Thoracic aorta (tissue), 2 donors: ENCODE measurements at regions not wholly inside any gene's neighbourhood (a gene's known extent, or its start where the extent isn't known, plus 50 kb on each side); places are given as distances from the start of the nearest gene placed in this dataset.
"Not testable (repeated sequence)": the region's sequence is repeated elsewhere in the genome, so short reads cannot be mapped to it uniquely, and the experiment has no call there.

Source experiments
- ATAC-seq: fragments of 150-250 bp; one replicate; pipeline ENCODE4 v1.8.0; 2017; ENCODE audit warnings: low read depth; ENCODE audit not compliant: insufficient number of reproducible peaks, low FRiP score
- DNase-seq: peaks from one replicate; pipeline ENCODE4 v3.0.0-alpha.2; 2020; ENCODE audit warnings: low spot score
- H3K27ac ChIP-seq, 2 donors: fragments of 200-600 bp; sonication (generic); 1 replicate in 1 of 2; 2 replicates in 1 of 2; pipeline ENCODE4 v1.5.1; 2016; ENCODE audit warnings: mild to moderate bottlenecking in 2 of 2, moderate library complexity in 2 of 2
- H3K27me3 ChIP-seq: fragments of 200-600 bp; sonication (generic); replicated peaks from 2 replicates; pipeline ENCODE4 v1.6.0; 2016; ENCODE audit warnings: mild to moderate bottlenecking; ENCODE audit not compliant: insufficient read depth
- H3K36me3 ChIP-seq: fragments of 200-600 bp; sonication (generic); one replicate; pipeline ENCODE4 v1.5.1; 2016
- H3K4me1 ChIP-seq, 2 donors: fragments of 200-600 bp; sonication (generic); 1 replicate in 1 of 2; 2 replicates in 1 of 2; pipeline versions ENCODE4 v1.5.1 to v1.6.0; 2016; ENCODE audit warnings: low read depth in 2 of 2, mild to moderate bottlenecking in 1 of 2; ENCODE audit not compliant: control insufficient read depth in 1 of 2
- H3K4me3 ChIP-seq: fragments of 200-600 bp; sonication (generic); 2 replicates; pipeline ENCODE4 v1.5.1; 2016; ENCODE audit warnings: mild to moderate bottlenecking
- H3K9me3 ChIP-seq: fragments of 200-600 bp; sonication (generic); 2 replicates; pipeline ENCODE4 v1.5.1; 2016
- CTCF ChIP-seq: fragments of 200-600 bp; sonication (generic); IDR thresholded peaks from one replicate; pipeline ENCODE4 v1.5.1; 2019; ENCODE audit warnings: antibody characterized with exemption

- H3K4me3 ChIP-seq: no peak overlapping the region
- no peaks in the 10 kb centered on the region for H3K9me3 ChIP-seq
- DNase-seq: no peak
- TF ChIP-seq CTCF: no peak
- no peak overlapping the region for H3K27ac ChIP-seq
- ATAC-seq: no peak
- no peaks in the 10 kb centered on the region for H3K36me3 ChIP-seq
- no peaks in the 10 kb centered on the region for H3K27me3 ChIP-seq
- H3K4me1 ChIP-seq: no peaks in the 10 kb centered on the region
These were observed 180.4 kb upstream of the B3GAT1 start for GRCh38 chr11:134592391-134592990.

- ATAC-seq (no peak), DNase-seq (no peak)
- H3K36me3 ChIP-seq: no peaks in the 10 kb centered on the region
- H3K27ac ChIP-seq: no peak overlapping the region
- TF ChIP-seq CTCF: no peak
- H3K27me3 ChIP-seq: no peaks in the 10 kb centered on the region
- no peaks in the 10 kb centered on the region for H3K4me1 ChIP-seq
- H3K4me3 ChIP-seq: no peak overlapping the region
- no peaks in the 10 kb centered on the region for H3K9me3 ChIP-seq
These were observed 179.3 kb upstream of the B3GAT1 start for GRCh38 chr11:134591338-134591737.

- no peak for TF ChIP-seq CTCF
- DNase-seq (no peak), ATAC-seq (no peak)
- H3K4me1 ChIP-seq: peaks cover 0 to under 1% of the 10 kb centered on the region in 2 donors
- H3K4me3 ChIP-seq: no peak overlapping the region
- H3K27me3 ChIP-seq: no peaks in the 10 kb centered on the region
- H3K36me3 ChIP-seq: no peaks in the 10 kb centered on the region
- H3K27ac ChIP-seq: no peak overlapping the region
- H3K9me3 ChIP-seq: no peaks in the 10 kb centered on the region
These were observed 177.1 kb upstream of the B3GAT1 start for GRCh38 chr11:134589129-134589528.

- H3K4me1 ChIP-seq, H3K36me3 ChIP-seq, DNase-seq, ATAC-seq, H3K4me3 ChIP-seq, H3K27ac ChIP-seq, H3K27me3 ChIP-seq, H3K9me3 ChIP-seq: not testable (repeated sequence)
These were observed 176.5 kb upstream of the B3GAT1 start for GRCh38 chr11:134588460-134589110.

- DNase-seq: no peak
- Histone ChIP-seq H3K27me3 (no peaks in the 10 kb centered on the region), H3K9me3 (no peaks in the 10 kb centered on the region), H3K4me3 (no peak overlapping the region), H3K36me3 (no peaks in the 10 kb centered on the region), H3K4me1 (peaks cover 0 to 5% of the 10 kb centered on the region in 2 donors), H3K27ac (no peak overlapping the region)
- no peak for ATAC-seq
- no peak for TF ChIP-seq CTCF
These were observed 175.3 kb upstream of the B3GAT1 start for GRCh38 chr11:134587345-134587744.
